Testis (tissue), 2 donors: ENCODE measurements at regions not wholly inside any gene's neighbourhood (a gene's known extent, or its start where the extent isn't known, plus 50 kb on each side); places are given as distances from the start of the nearest gene placed in this dataset.
A peak's percentile ranks its signal among the peaks of the same experiment; 100 is the strongest.

Experiments used
- DNase-seq: peaks from one replicate; pipeline ENCODE4 v3.0.0-alpha.2; 2019
- H3K27ac ChIP-seq, 2 donors: fragments of 200-600 bp; sonication (generic); one replicate each; pipeline ENCODE4 v1.5.1; 2019
- H3K27me3 ChIP-seq: fragments of 200-600 bp; sonication (generic); one replicate; pipeline ENCODE4 v1.5.1; 2019
- H3K36me3 ChIP-seq: fragments of 200-600 bp; sonication (generic); one replicate; pipeline ENCODE4 v1.5.1; 2017; ENCODE audit warnings: low read depth; ENCODE audit errors: missing control alignments
- H3K4me1 ChIP-seq: fragments of 200-600 bp; sonication (generic); one replicate; pipeline ENCODE4 v1.5.1; 2019
- H3K4me3 ChIP-seq, 2 donors: fragments of 200-600 bp; sonication (generic); one replicate each; pipeline ENCODE4 v1.5.1; 2017 to 2019
- H3K9me3 ChIP-seq: fragments of 200-600 bp; sonication (generic); one replicate; pipeline ENCODE4 v1.5.1; 2017
- POLR2A ChIP-seq: fragments of 450-650 bp; IDR thresholded peaks from one replicate; pipeline ENCODE4 v1.6.1; 2017; ENCODE audit warnings: antibody characterized with exemption, mild to moderate bottlenecking, moderate library complexity
- WGBS, 2 donors: methylation state at CpG; one replicate each; pipeline ENCODE4 v1.1.5; 2018; 5-methylcytosine and 5-hydroxymethylcytosine counted together
- intact Hi-C: fragments of 100-400 bp; cut with DNase I; formaldehyde crosslinking; loops from one replicate; pipeline ENCODE4 v1.15.1; 2023; ENCODE audit warnings: low total_unique reads
- TF ChIP-seq, protein P1 (sequence below), 3 experiments: fragments of 450-650 bp in 2 of 3; fragments of 200-600 bp in 1 of 3; sonication (generic) in 1 of 3; IDR thresholded peaks; one replicate each; pipeline ENCODE4 v1.5.1; 2016 to 2019; ENCODE audit warnings: antibody characterized with exemption in 3 of 3, mild to moderate bottlenecking in 2 of 3, moderate library complexity in 1 of 3

DNA sequence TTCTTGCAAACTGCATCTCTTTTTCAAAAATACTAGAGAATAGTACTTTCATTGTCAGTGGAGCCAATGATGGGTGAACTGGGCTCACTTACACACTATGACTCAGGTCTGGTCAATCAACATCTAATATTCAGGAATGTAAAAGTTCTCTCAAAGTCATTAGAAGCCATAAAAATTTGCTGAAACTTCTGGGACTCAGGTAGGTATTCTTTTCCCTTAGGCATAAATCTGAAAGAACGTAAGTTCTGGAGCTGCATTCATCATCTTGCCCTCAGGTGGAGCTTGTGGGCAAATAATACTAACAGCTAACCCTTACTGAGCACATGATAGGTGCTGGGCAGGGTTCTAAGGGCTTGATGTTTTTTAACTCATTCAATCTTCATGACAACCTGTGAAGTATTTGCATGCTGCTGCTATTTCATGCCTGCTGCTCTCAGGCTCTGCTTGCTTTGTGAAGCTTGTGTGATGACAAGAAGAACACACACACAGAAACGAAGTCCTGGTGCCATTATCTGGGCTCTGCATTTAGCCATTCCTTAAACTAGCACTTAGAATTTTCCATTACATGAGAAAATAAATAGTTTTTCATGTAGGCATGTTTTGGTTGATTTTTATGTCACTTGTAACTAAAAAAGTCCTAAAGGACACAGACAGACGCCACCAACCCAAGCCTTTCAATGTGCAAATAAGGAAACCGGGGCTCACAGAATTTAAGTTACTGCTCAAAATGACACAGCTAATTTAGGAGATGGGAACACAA lies 394.2 kb upstream of the LYPLAL1 start:
- no peak for DNase-seq
- Histone ChIP-seq H3K4me1 (no peaks in the 10 kb centered on the region), H3K9me3 (no peaks in the 10 kb centered on the region), H3K36me3 (no peaks in the 10 kb centered on the region), H3K27me3 (no peaks in the 10 kb centered on the region), H3K27ac (no peak overlapping the region), H3K4me3 (no peak overlapping the region)
- intact Hi-C loops: no loop called here
- no peak for TF ChIP-seq POLR2A
- TF ChIP-seq, protein P1, sequence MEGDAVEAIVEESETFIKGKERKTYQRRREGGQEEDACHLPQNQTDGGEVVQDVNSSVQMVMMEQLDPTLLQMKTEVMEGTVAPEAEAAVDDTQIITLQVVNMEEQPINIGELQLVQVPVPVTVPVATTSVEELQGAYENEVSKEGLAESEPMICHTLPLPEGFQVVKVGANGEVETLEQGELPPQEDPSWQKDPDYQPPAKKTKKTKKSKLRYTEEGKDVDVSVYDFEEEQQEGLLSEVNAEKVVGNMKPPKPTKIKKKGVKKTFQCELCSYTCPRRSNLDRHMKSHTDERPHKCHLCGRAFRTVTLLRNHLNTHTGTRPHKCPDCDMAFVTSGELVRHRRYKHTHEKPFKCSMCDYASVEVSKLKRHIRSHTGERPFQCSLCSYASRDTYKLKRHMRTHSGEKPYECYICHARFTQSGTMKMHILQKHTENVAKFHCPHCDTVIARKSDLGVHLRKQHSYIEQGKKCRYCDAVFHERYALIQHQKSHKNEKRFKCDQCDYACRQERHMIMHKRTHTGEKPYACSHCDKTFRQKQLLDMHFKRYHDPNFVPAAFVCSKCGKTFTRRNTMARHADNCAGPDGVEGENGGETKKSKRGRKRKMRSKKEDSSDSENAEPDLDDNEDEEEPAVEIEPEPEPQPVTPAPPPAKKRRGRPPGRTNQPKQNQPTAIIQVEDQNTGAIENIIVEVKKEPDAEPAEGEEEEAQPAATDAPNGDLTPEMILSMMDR (IDR thresholded peaks at IDR 0.05): no peak
- WGBS, 2 donors: 67 to 90% methylated on average over 4 of the region's 4 CpGs

DNA sequence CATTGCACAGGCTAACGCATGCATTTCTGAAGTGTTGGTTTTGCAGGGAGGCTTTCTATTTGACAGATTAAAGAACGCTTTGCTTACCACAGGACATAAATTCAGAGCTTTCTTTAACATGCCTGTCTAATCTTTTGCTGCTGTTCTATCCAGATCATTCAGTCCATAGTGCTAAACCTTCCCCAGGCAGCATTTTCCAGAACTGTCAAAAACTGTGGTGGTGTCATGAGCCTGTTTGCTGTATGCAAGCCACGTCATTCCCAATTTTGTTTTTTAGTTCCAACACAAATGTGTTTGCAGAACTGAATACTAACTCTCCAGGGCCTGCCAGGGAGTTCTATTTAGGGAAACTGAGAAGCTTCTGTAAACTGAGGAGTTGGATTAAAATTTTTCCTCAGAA lies 390.5 kb upstream of the LYPLAL1 start:
- intact Hi-C loops: no loop called here
- no peak overlapping the region for H3K4me3 ChIP-seq

DNA sequence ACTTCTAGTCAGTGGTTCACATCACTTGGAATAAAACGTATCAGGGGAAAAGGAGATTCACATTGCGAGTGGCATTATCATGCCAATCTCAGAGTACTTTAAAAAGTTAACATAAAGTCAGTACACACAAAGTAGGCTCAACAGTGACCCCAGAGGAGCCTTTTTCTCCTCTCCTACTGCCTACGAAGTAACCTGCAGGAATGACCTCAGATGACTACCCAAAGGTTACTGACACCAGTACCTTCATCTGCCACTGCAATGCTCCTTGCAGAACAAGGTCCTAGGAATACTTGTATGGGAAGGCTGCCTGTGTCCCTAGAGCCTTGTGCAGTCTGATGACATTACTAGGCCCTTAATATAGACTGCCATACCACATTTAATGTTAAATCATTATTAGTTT lies 389.8 kb upstream of the LYPLAL1 start:
- TF ChIP-seq, protein P1 (IDR thresholded peaks at IDR 0.05): no peak
- TF ChIP-seq POLR2A: no peak
- no peaks in the 10 kb centered on the region for H3K36me3 ChIP-seq
- no peak overlapping the region for H3K27ac ChIP-seq
- H3K4me3 ChIP-seq: no peak overlapping the region
- no peaks in the 10 kb centered on the region for H3K4me1 ChIP-seq
- DNase-seq: no peak
- H3K9me3 ChIP-seq: no peaks in the 10 kb centered on the region
- intact Hi-C loops: no loop called here
- no peaks in the 10 kb centered on the region for H3K27me3 ChIP-seq
- 62 to 81% methylated on average over 3 of the region's 3 CpGs for WGBS, 2 donors

More for the DNA sequence above, 390.5 kb upstream of the LYPLAL1 start:
- H3K9me3 ChIP-seq: no peaks in the 10 kb centered on the region
- TF ChIP-seq, protein P1 (IDR thresholded peaks at IDR 0.05): no peak
- no peak for TF ChIP-seq POLR2A
- H3K27me3 ChIP-seq: no peaks in the 10 kb centered on the region
- H3K4me1 ChIP-seq: no peaks in the 10 kb centered on the region
- DNase-seq: no peak
- H3K27ac ChIP-seq: no peak overlapping the region
- no peaks in the 10 kb centered on the region for H3K36me3 ChIP-seq
- WGBS, 2 donors: 74 to 86% methylated on average over 3 of the region's 3 CpGs

DNA sequence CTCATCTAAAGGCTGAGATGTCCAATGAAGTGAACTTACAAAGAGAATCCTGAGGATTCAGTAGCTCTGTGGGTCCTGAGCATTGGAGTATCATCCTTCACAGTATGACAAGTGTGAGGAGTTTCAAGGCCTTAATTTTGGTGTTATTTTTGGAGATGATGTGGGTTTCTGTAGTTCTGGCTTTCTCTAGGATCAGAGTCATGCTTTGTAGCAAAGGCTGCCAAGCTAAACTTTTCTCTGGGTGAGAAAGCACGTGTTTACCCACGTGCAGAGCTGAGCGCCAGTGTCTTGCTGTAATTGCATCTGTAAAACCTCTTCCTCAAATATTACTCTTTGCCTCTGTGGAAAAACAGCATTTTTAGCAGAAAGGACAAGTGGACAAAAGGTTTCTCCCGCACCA lies 387.8 kb upstream of the LYPLAL1 start:
- WGBS, 2 donors: 54 to 55% methylated on average over 4 of the region's 4 CpGs
- no peak for TF ChIP-seq POLR2A
- TF ChIP-seq, protein P1 (IDR thresholded peaks at IDR 0.05): no peak
- H3K9me3 ChIP-seq: no peaks in the 10 kb centered on the region
- no peaks in the 10 kb centered on the region for H3K36me3 ChIP-seq
- H3K4me1 ChIP-seq: no peaks in the 10 kb centered on the region
- no peak overlapping the region for H3K27ac ChIP-seq
- intact Hi-C loops: no loop called here
- no peak overlapping the region for H3K4me3 ChIP-seq
- no peaks in the 10 kb centered on the region for H3K27me3 ChIP-seq
- peak; percentile 81 for DNase-seq

DNA sequence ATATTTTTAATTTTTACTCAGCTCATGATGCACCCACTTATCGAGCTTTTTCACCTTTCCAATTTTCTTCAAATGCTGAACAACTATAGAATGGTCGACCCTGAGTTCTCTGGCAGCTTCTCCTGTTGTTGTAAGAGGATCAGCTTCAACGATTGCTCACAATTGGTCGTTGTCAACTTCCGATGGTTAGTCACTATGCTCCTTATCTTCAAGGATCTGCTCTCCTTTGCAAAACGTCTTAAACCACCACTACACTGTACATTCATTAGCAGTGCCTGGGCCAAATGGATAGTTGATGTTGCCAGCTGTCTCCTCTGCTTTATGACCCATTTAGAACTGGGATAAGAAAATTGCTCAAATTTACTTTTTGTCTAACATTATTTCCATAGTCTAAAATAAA lies 385.9 kb upstream of the LYPLAL1 start:
- 62 to 73% methylated on average over 6 of the region's 6 CpGs for WGBS, 2 donors
- intact Hi-C loops: no loop called here

More for the DNA sequence above, 385.9 kb upstream of the LYPLAL1 start:
- no peaks in the 10 kb centered on the region for H3K27me3 ChIP-seq
- no peak for DNase-seq
- no peak overlapping the region for H3K4me3 ChIP-seq
- TF ChIP-seq POLR2A: no peak
- no peaks in the 10 kb centered on the region for H3K36me3 ChIP-seq
- H3K27ac ChIP-seq: no peak overlapping the region
- no peaks in the 10 kb centered on the region for H3K9me3 ChIP-seq
- no peaks in the 10 kb centered on the region for H3K4me1 ChIP-seq
